ENCODE measurements at regions not wholly inside any gene's neighbourhood (a gene's known extent, or its start where the extent isn't known, plus 50 kb on each side); places are given as distances from the start of the nearest gene placed in this dataset.

GRCh38 chr7:41136551-41136950 is 566.3 kb downstream of the INHBA start:
- no peaks in the 10 kb centered on the region for H4K20me1 ChIP-seq (replicated peaks in 1 of 2; ENCODE audit: control insufficient read depth in 1 of 2, insufficient read depth in 2 of 2, low read length in 2 of 2)
- no peaks in the 10 kb centered on the region for H3K36me3 ChIP-seq (ENCODE audit: control insufficient read depth in 2 of 4, insufficient read depth in 4 of 4, low read length in 3 of 4)
- no peak overlapping the region for H2BK120ac ChIP-seq (replicated peaks; ENCODE audit: low read depth, low read length)
- H4K91ac ChIP-seq (replicated peaks; ENCODE audit: insufficient read length, low read length): no peak overlapping the region
- no peak overlapping the region for H3K27ac ChIP-seq (ENCODE audit: low read depth, low read length)
- H3K4me1 ChIP-seq (replicated peaks in 1 of 4; ENCODE audit: control insufficient read depth in 3 of 4, insufficient read depth in 4 of 4, low read length in 3 of 4): no peaks in the 10 kb centered on the region
- DNase-seq (ENCODE audit: low read depth in 1 of 2, low spot score in 2 of 2) (no peak), FAIRE-seq (no peak)
- no peak overlapping the region for H2BK20ac ChIP-seq (ENCODE audit: low read length)
- TF ChIP-seq MAFK (IDR thresholded peaks at IDR 0.05; ENCODE audit: low read depth, low read length): no peak
- TF ChIP-seq EZH2 (IDR thresholded peaks at IDR 0.05; ENCODE audit: low read depth, low read length, severe bottlenecking): no peak
- no peak for TF ChIP-seq SP1 (IDR thresholded peaks at IDR 0.05; ENCODE audit: low read depth, low read length)
- TF ChIP-seq EP300 (IDR thresholded peaks at IDR 0.05; ENCODE audit: borderline replicate concordance in 1 of 2, low read depth in 2 of 2, low read length in 2 of 2): no peak
- TF ChIP-seq SIN3A (conservative IDR thresholded peaks at IDR 0.05 in 1 of 2, IDR thresholded peaks at IDR 0.05 in 1 of 2; ENCODE audit: low read depth in 1 of 2, low read length in 2 of 2): no peak
- no peak overlapping the region for H3K9ac ChIP-seq (replicated peaks in 1 of 4; ENCODE audit: extremely low read depth in 1 of 4, low read depth in 3 of 4, low read length in 3 of 4)
- no peaks in the 10 kb centered on the region for H3K27me3 ChIP-seq (replicated peaks in 1 of 4; ENCODE audit: control insufficient read depth in 3 of 4, extremely low read depth in 1 of 4, insufficient read depth in 3 of 4, low read length in 3 of 4)
- no peaks in the 10 kb centered on the region for H3K9me3 ChIP-seq (ENCODE audit: insufficient read depth in 2 of 2, low read depth in 1 of 2, low read length in 1 of 2)
- no peak overlapping the region for H2AFZ ChIP-seq (ENCODE audit: low read length)
- H3K79me2 ChIP-seq (ENCODE audit: control insufficient read depth in 1 of 2, insufficient read depth in 2 of 2, low read length in 2 of 2): no peaks in the 10 kb centered on the region
- no peak overlapping the region for H3K14ac ChIP-seq (ENCODE audit: insufficient read length)
- H3K4ac ChIP-seq (replicated peaks; ENCODE audit: insufficient read length, low read depth, low read length): no peak overlapping the region
- ChIA-PET POLR2A (ENCODE audit: partially characterized antibody) (no interaction called here), CTCF (ENCODE audit: partially characterized antibody) (interaction anchor here (0.9 to 1.1 kb wide), 2 partner anchors 21 to 182 kb away, joined by 3 read pairs; no protein-coding TSS in a partner anchor)
- no peak overlapping the region for H3K23ac ChIP-seq (ENCODE audit: insufficient read length)
- no peak overlapping the region for H2BK12ac ChIP-seq (ENCODE audit: low read depth, low read length)
- no peak overlapping the region for H2AK5ac ChIP-seq (ENCODE audit: low read depth, low read length)
- no peak overlapping the region for H3K18ac ChIP-seq (ENCODE audit: extremely low read depth, low read length)
- no peak overlapping the region for H2BK5ac ChIP-seq (ENCODE audit: low read depth, low read length)
- no peak overlapping the region for H4K5ac ChIP-seq (ENCODE audit: insufficient read length, low read depth, low read length)
- H3K56ac ChIP-seq (replicated peaks; ENCODE audit: insufficient read length, low read depth, low read length): no peak overlapping the region
- H3K4me3 ChIP-seq (ENCODE audit: extremely low read depth in 1 of 4, insufficient read depth in 2 of 4, low read depth in 3 of 4, low read length in 4 of 4): no peak overlapping the region
- H3K4me2 ChIP-seq (ENCODE audit: insufficient read depth in 1 of 2, low read depth in 2 of 2, low read length in 2 of 2): no peak overlapping the region
- H3K79me1 ChIP-seq (ENCODE audit: low read depth, low read length): no peaks in the 10 kb centered on the region
- 91% methylated on average over 14 of the region's 15 CpGs; no CpG with 5 or more reads in 1 of the 2 experiments for WGBS, 2 experiments (ENCODE audit: extremely low coverage in 1 of 2, insufficient coverage in 1 of 2, insufficient read length in 1 of 2, insufficient replicate concordance in 2 of 2, low coverage in 1 of 2, low lambda C conversion rate in 2 of 2, missing lambda C conversion rate in 1 of 2)
- H3K23me2 ChIP-seq (ENCODE audit: low read depth, low read length): no peaks in the 10 kb centered on the region
- H2BK15ac ChIP-seq (ENCODE audit: low read length): no peak overlapping the region
- H4K8ac ChIP-seq (ENCODE audit: extremely low read depth, insufficient read depth, low read length): no peak overlapping the region; the same call in 1 of the 2 replicates
